Activated CD8-positive, alpha-beta memory T cell treated with anti-CD3 and anti-CD28 coated beads, Interleukin-2, amount 10 ng/mL, durations not matched to agents 7 days and 5 days (primary cell): ENCODE measurements at regions not wholly inside any gene's neighbourhood (a gene's known extent, or its start where the extent isn't known, plus 50 kb on each side); places are given as distances from the start of the nearest gene placed in this dataset.
"Not testable (repeated sequence)": the region's sequence is repeated elsewhere in the genome, so short reads cannot be mapped to it uniquely, and the experiment has no call there.

Source experiments
- ATAC-seq: fragments of 150-1000 bp; cut with Tn5 transposase; one replicate; pipeline ENCODE4 v1.10.0; 2021; ENCODE audit warnings: moderate library complexity
- CTCF ChIA-PET: fragments of 350-600 bp; sonication (Branson Sonifier 250); formaldehyde crosslinking; loops from one replicate; lab custom pipeline; 2021; ENCODE audit warnings: antibody characterized with exemption; lab: Charles Lee
- DNase-seq: peaks from one replicate; pipeline ENCODE4 v3.0.0-alpha.2; 2020
- H3K27ac Mint-ChIP-seq: one replicate; pipeline ENCODE4 v1.8.0; 2021; ENCODE audit warnings: mild to moderate bottlenecking, mixed read lengths
- H3K27me3 Mint-ChIP-seq: one replicate; pipeline ENCODE4 v1.8.0; 2021; ENCODE audit warnings: mixed read lengths
- H3K36me3 Mint-ChIP-seq: one replicate; pipeline ENCODE4 v1.8.0; 2021; ENCODE audit warnings: mild to moderate bottlenecking, mixed read lengths
- H3K4me1 Mint-ChIP-seq: one replicate; pipeline ENCODE4 v1.8.0; 2021; ENCODE audit warnings: mixed read lengths
- H3K4me3 Mint-ChIP-seq: one replicate; pipeline ENCODE4 v1.8.0; 2021; ENCODE audit warnings: mild to moderate bottlenecking, moderate library complexity, mixed read lengths
- H3K9me3 Mint-ChIP-seq: one replicate; pipeline ENCODE4 v1.8.0; 2022; ENCODE audit warnings: low read depth, mixed read lengths

- H3K36me3 Mint-ChIP-seq = no peaks in the 10 kb centered on the region
- CTCF ChIA-PET = no interaction called here
Observed at GRCh38 chr4:120005527-120005926, 61.1 kb downstream of the MAD2L1 start.

DNA sequence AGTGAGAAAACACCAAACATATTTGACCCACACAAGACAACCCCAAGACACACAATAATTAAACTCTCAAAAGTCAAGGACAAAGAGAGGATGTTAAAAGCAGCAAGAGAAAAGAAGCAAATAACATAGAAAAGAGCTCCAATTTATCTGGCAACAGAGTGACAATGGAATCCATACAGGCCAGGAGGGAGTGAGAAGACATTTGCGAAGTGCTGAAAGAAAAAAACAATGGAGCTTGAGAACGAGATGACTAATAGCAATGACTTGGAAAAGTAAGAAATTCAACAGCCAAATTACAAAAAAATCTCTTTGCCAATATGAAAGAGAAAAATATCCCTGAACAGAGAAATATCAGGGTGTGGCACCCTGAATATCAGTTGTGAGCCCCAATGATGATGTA, 61.6 kb downstream of the MAD2L1 start:
- DNase-seq (no peak), ATAC-seq (no peak)
- Mint-ChIP-seq H3K36me3 (no peaks in the 10 kb centered on the region), H3K9me3 (no peaks in the 10 kb centered on the region), H3K27me3 (peaks cover 16% of the 10 kb centered on the region), H3K4me3 (no peak overlapping the region), H3K4me1 (no peaks in the 10 kb centered on the region), H3K27ac (no peak overlapping the region)
- CTCF ChIA-PET = no interaction called here

More at GRCh38 chr4:120005527-120005926, 61.1 kb downstream of the MAD2L1 start:
- no peaks in the 10 kb centered on the region for H3K9me3 Mint-ChIP-seq
- no peak overlapping the region for H3K27ac Mint-ChIP-seq
- no peak for ATAC-seq
- H3K27me3 Mint-ChIP-seq = peaks cover 16% of the 10 kb centered on the region
- H3K4me3 Mint-ChIP-seq = no peak overlapping the region
- no peak for DNase-seq
- no peaks in the 10 kb centered on the region for H3K4me1 Mint-ChIP-seq

DNA sequence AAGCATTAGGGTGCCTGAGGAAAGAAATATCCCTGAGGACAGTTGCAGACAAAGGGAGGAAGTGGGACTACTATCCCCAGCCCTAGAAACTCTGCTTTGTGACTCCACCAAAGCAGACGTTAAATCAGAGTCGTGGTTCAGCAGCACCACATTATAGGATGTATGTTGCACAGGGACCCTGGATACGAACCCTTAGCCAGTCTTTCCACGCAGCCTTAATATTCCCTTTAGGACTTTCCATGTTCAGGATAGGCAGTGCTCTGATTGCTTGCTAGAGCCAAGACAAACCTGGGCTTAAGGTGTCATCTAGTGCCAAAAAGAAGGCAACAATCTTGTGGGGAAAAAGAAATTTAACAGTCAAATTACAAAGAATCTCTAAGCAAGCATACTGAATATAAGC, 62.6 kb downstream of the MAD2L1 start:
- CTCF ChIA-PET = no interaction called here
- DNase-seq = no peak
- Mint-ChIP-seq H3K4me1 (no peaks in the 10 kb centered on the region), H3K9me3 (no peaks in the 10 kb centered on the region), H3K36me3 (no peaks in the 10 kb centered on the region), H3K4me3 (no peak overlapping the region), H3K27me3 (peaks cover 16% of the 10 kb centered on the region), H3K27ac (no peak overlapping the region)
- no peak for ATAC-seq

DNA sequence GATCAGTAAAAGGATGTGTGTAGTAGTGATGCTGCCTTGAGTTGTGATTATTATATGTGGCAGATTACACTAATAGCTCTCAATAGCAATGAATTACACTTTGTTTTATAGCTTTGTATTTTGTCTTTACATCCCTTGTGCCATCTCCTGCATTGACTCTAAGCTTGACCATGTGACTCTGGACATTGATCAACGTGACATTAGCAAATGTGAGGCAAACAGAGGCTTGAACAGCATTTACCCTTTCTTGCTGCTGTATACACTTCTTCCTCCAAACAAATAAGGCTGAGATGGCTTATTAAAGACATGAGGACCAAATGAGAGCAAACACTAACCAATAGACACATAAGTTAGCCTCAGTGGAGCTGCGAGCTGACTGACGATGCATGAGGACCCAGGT, 63.5 kb downstream of the MAD2L1 start:
- Mint-ChIP-seq H3K4me3 (no peak overlapping the region), H3K9me3 (no peaks in the 10 kb centered on the region), H3K27me3 (peaks cover 14% of the 10 kb centered on the region), H3K4me1 (no peaks in the 10 kb centered on the region), H3K36me3 (no peaks in the 10 kb centered on the region), H3K27ac (no peak overlapping the region)
- CTCF ChIA-PET = no interaction called here
- ATAC-seq (no peak), DNase-seq (no peak)

- CTCF ChIA-PET = no interaction called here
- peaks cover 10% of the 10 kb centered on the region for H3K27me3 Mint-ChIP-seq
- H3K27ac Mint-ChIP-seq = no peak overlapping the region
- no peaks in the 10 kb centered on the region for H3K4me1 Mint-ChIP-seq
- DNase-seq (no peak), ATAC-seq (no peak)
- no peaks in the 10 kb centered on the region for H3K36me3 Mint-ChIP-seq
- H3K4me3 Mint-ChIP-seq = no peak overlapping the region
- H3K9me3 Mint-ChIP-seq = no peaks in the 10 kb centered on the region
Observed at GRCh38 chr4:120001850-120002249, 64.8 kb downstream of the MAD2L1 start.

GRCh38 chr4:120000591-120001296, 65.9 kb downstream of the MAD2L1 start:
- ATAC-seq = no peak
- CTCF ChIA-PET = no interaction called here
- H3K27me3 Mint-ChIP-seq = peaks cover 10% of the 10 kb centered on the region

GRCh38 chr4:119996024-119996423, 70.6 kb downstream of the MAD2L1 start:
- H3K27ac Mint-ChIP-seq, H3K27me3 Mint-ChIP-seq, CTCF ChIA-PET, ATAC-seq, H3K9me3 Mint-ChIP-seq, H3K4me3 Mint-ChIP-seq, DNase-seq, H3K4me1 Mint-ChIP-seq, H3K36me3 Mint-ChIP-seq: not testable (repeated sequence)

More at GRCh38 chr4:120000591-120001296, 65.9 kb downstream of the MAD2L1 start:
- no peak for DNase-seq
- no peak overlapping the region for H3K27ac Mint-ChIP-seq
- H3K36me3 Mint-ChIP-seq = no peaks in the 10 kb centered on the region
- no peak overlapping the region for H3K4me3 Mint-ChIP-seq
- no peaks in the 10 kb centered on the region for H3K4me1 Mint-ChIP-seq
- no peaks in the 10 kb centered on the region for H3K9me3 Mint-ChIP-seq

DNA sequence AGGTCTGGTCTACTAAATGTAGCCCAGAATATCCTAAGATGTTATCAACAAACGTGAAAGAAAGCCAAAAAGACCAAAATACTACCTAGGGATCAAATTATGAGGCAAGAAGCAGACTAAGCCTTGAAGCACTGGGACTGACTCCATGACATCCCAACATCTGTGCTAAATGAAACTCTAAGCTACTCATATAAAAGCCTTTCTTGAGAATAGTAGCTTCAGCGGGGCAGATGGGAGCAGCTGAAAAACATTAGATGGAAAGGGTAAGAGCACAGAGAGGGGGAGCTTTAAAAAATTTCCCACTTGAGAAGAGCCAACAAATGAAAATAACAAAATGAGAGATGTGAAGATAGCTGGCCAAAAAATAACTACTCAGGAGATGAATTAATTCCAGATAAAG, 81.7 kb downstream of the MAD2L1 start:
- Mint-ChIP-seq H3K36me3 (no peaks in the 10 kb centered on the region), H3K9me3 (no peaks in the 10 kb centered on the region), H3K27ac (no peak overlapping the region), H3K4me1 (no peaks in the 10 kb centered on the region), H3K27me3 (peaks cover 5% of the 10 kb centered on the region), H3K4me3 (no peak overlapping the region)
- CTCF ChIA-PET = no interaction called here
- DNase-seq (no peak), ATAC-seq (no peak)

DNA sequence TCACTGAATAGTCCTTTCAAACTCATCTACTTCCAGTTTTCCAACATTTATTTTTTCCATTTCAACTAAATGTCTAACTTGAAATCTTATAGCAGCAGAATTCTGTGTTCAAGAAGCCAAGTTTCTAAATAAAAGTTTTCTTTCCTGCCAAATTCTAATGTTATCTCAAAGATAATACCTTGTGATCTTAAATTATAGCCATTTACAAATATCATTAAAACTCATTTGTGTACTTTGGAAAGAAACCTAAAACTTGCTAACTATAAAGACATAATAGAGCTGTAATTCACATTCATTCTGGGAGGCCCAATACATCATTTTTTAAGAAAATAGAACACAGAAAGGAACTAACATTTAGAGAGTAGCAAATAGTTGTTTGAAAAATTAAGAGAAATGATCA, 83.9 kb downstream of the MAD2L1 start:
- ATAC-seq (no peak), DNase-seq (no peak)
- Mint-ChIP-seq H3K27ac (no peak overlapping the region), H3K4me1 (no peaks in the 10 kb centered on the region), H3K27me3 (peaks cover 5% of the 10 kb centered on the region), H3K4me3 (no peak overlapping the region), H3K9me3 (no peaks in the 10 kb centered on the region), H3K36me3 (no peaks in the 10 kb centered on the region)
- CTCF ChIA-PET = no interaction called here

DNA sequence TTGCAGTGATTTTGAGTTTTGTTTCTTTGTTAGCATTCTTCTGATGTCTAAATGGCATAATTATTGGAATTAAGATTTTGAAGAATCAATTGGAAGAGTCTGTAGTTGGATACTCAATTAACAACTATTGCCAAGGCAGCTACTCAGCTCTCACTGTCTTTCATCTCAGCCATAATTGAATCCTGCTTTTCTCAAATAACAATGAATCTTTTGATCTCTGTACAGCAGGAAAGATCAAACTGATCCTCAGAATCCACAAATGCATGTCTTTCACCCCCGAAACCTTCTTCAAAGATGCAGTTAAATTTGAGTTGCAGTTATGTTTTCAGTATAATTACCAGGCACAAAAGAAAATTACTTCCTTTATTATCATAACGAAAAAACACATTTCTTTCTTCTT, 86.2 kb downstream of the MAD2L1 start:
- no peak overlapping the region for H3K27ac Mint-ChIP-seq
- ATAC-seq (no peak), DNase-seq (no peak)
- no peaks in the 10 kb centered on the region for H3K4me1 Mint-ChIP-seq
- CTCF ChIA-PET = no interaction called here
- H3K9me3 Mint-ChIP-seq = no peaks in the 10 kb centered on the region
- peaks cover 5% of the 10 kb centered on the region for H3K27me3 Mint-ChIP-seq
- no peak overlapping the region for H3K4me3 Mint-ChIP-seq
- no peaks in the 10 kb centered on the region for H3K36me3 Mint-ChIP-seq

DNA sequence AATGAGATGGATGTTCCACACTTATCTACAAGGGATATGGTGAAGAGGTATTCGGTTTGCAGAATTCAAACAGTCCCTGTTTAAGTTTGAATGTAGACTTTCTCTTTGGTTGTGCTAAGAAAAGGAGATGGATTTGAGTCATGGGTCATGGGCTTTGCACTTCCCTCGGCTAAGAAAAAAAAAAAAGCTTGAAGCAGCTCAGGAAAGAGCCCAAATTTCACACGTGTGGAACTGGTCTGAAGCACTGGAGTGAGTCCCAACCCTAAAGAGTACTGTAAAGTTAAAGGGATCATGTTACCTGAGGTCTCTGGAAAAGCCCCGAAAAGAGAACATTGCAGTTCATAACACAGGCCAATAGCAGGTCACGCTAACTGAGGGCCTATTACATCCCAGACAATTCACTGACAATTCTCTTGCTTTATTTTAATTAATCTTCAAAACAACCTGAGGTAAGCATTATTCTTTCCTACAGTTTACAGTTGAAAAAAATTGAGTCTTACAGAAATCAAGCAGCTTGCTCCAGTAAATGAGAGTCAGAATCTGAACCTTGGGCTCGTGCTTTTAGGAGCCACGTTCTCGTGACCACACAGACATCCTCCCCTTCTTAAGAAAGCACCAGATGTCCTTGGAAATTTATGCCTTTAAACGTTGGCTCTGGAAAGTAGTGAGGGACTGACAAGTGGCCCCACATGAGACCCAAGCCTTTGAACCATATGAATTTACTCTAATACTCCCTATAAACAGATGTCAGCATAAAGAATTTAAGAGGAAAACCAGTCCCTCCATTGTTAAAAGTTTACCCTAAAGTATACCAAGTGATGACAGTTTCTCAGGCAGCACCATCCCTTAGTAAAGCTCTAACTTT, 89.3 kb downstream of the MAD2L1 start:
- H3K36me3 Mint-ChIP-seq = no peaks in the 10 kb centered on the region

GRCh38 chr4:119971431-119972084, 95.1 kb downstream of the MAD2L1 start:
- no peak for ATAC-seq
- H3K36me3 Mint-ChIP-seq = no peaks in the 10 kb centered on the region
- H3K27me3 Mint-ChIP-seq = peaks cover 2% of the 10 kb centered on the region
- DNase-seq = no peak
- peaks cover 5% of the 10 kb centered on the region for H3K4me1 Mint-ChIP-seq
- H3K4me3 Mint-ChIP-seq = no peak overlapping the region
- H3K27ac Mint-ChIP-seq = no peak overlapping the region
- no peaks in the 10 kb centered on the region for H3K9me3 Mint-ChIP-seq
- CTCF ChIA-PET = no interaction called here

More for the DNA sequence above, 89.3 kb downstream of the MAD2L1 start:
- CTCF ChIA-PET = no interaction called here
- Mint-ChIP-seq H3K27ac (no peak overlapping the region), H3K9me3 (no peaks in the 10 kb centered on the region), H3K27me3 (peaks cover 5% of the 10 kb centered on the region), H3K4me1 (peaks cover 5% of the 10 kb centered on the region), H3K4me3 (no peak overlapping the region)
- DNase-seq (no peak), ATAC-seq (no peak)

DNA sequence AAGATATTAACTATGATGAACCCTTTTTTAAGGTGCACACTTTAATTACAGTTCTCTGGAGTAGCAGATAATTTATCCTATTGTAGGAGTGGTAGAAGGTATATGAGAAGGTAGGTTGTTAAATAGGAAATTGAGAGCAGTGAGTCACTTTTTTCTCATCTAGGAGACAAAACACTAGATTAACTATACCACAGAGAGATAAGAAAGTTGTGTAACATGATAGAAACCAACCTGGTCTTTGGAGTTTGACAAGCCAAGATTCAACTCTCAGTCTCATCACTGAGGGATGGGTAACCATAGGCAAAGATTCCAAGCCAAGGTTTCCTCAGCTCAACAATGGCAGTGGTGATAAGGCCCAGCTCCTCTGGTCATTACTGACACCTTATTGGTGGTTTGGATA, 104.0 kb downstream of the MAD2L1 start:
- CTCF ChIA-PET = no interaction called here
- H3K4me3 Mint-ChIP-seq = no peak overlapping the region
- no peak overlapping the region for H3K27ac Mint-ChIP-seq
- no peaks in the 10 kb centered on the region for H3K9me3 Mint-ChIP-seq
- H3K36me3 Mint-ChIP-seq = no peaks in the 10 kb centered on the region
- H3K27me3 Mint-ChIP-seq = peaks cover 2% of the 10 kb centered on the region
- DNase-seq = no peak
- no peaks in the 10 kb centered on the region for H3K4me1 Mint-ChIP-seq
- ATAC-seq = no peak

DNA sequence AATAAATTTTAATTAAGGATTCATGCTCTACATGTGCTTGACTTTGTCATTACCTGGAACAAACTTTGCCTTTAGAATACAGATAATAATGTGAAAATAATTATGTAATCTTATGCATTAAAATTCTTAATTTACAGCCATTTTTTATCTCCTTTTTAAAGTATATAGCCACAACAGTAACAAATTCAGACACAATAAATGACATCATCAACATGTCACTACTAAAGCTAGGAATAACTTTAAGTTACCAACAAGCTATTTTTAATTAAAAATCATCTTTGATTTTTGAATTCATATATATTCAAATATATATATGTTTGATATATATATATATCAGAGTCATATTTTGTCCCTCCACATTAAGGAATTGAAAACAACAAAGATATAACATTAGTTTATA, 107.7 kb downstream of the MAD2L1 start:
- Mint-ChIP-seq H3K9me3 (peaks cover 6% of the 10 kb centered on the region), H3K4me1 (no peaks in the 10 kb centered on the region), H3K27me3 (peaks cover 2% of the 10 kb centered on the region), H3K27ac (no peak overlapping the region), H3K4me3 (no peak overlapping the region), H3K36me3 (no peaks in the 10 kb centered on the region)
- CTCF ChIA-PET = no interaction called here
- no peak for ATAC-seq
- no peak for DNase-seq
